Activated CD8-positive, alpha-beta memory T cell treated with anti-CD3 and anti-CD28 coated beads, Interleukin-2, amount 50 U/mL, for 24 hours (primary cell): ENCODE measurements at regions not wholly inside any gene's neighbourhood (a gene's known extent, or its start where the extent isn't known, plus 50 kb on each side); places are given as distances from the start of the nearest gene placed in this dataset.
"Not testable (repeated sequence)": the region's sequence is repeated elsewhere in the genome, so short reads cannot be mapped to it uniquely, and the experiment has no call there.

Experiments used
- DNase-seq: peaks from one replicate; pipeline ENCODE4 v3.0.0-alpha.2; 2020; ENCODE audit errors: extremely low read depth

DNA sequence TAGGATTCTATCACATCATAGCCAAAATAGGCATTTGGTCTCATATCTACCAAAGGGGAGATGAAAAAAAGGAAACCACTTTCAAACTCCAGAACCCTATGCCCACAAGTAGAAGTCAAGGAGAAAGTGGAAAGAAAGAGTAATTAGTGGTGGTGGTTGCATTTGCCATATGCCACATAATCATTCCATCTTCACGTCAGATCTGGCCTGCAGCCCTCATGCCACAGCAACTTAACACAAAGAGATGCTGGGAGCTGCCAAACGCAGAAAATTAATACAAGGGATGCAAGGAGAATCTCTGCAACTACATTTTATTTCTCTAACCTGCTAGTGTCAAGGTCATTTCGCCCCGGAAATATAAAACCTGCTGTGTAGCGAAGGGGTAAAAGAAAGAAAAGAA lies 148.6 kb upstream of the FOXN3 start:
- DNase-seq: no peak

DNA sequence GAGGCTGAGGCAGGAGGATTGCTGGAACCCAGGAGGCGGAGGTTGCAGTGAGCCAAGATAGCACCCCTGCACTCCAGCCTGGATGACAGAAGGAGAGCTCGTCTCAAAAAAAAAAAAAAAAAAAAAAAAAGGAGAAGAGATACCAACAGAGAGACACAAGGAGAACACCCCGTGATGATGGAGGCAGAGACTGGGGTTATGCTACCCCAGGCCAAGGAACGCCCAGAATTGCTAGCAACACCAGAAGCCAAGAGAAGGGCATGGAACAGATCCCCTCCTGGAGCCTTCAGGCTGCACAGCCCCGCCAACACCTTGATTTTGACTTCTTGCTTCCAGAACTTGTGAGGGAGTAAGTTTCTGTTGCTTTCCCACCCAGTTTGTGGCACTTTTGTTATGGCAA lies 148.0 kb upstream of the FOXN3 start:
- no peak for DNase-seq

DNA sequence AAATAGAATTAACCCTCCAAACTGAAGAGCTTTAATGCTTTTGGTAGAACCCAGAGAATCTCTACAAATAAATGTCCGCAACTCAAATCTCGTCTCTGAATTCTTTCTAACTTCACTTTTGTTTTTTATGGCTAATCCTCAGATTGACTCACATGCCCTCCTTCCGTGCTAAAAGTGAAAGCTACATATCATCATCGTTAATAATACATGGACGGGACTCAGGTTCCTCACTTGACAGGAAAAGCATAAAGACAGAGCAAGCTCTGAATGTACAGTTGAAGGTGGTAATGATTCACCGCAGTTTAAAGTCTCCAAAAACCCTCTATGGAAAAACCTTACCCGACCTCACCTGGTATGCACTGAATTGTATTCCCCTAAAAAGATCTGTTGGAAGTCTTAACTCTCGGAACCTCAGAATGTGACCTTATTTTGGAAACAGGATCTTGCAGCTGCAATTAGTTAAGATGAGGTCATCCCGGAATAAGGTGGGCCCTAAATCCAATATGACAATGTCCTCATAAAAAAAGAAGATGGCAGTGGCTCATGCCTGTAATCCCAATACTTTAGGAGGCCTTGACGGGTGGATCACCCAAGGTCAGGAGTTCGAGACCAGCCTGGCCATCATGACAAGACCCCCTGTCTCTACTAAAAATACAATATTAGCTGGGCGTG lies 147.4 kb upstream of the FOXN3 start:
- DNase-seq: no peak

DNA sequence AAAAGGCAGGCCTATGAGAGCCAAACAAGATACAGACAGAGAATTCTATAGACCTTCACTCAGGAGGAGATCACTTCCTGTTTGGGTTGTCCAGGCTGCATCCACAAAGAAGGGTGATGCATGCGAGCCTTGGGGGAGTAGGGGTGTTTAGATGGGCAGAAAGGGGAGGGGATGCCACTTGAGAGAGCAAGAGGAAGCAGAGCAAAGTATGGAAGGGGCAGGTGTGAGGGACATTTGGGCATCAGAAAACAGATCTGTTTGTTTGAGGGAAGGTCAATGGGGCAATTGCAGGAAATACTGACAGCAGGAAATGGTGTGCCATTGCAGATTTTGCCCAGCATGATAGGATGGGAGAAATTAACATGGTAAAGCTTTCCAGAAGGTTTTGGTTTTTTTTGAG lies 146.4 kb upstream of the FOXN3 start:
- no peak for DNase-seq

DNA sequence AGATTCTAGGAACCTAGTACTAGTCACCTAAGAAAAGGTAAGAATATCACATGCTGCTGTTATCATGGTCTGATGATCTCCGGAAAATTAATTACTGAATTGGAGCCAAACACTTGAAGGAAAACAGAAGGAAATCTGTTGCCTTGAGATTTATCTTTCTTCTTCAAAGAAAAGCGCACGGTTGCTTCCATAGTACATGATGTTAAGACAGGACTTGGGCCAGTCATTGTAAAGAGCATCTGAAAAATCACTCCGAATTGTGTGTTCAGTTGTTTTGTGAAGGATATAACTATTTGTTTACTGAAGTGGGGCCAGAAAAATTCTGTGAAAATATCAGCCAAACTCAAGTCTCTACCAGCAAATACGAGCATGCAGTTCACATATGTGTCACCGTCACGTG lies 134.9 kb upstream of the FOXN3 start:
- no peak for DNase-seq

DNA sequence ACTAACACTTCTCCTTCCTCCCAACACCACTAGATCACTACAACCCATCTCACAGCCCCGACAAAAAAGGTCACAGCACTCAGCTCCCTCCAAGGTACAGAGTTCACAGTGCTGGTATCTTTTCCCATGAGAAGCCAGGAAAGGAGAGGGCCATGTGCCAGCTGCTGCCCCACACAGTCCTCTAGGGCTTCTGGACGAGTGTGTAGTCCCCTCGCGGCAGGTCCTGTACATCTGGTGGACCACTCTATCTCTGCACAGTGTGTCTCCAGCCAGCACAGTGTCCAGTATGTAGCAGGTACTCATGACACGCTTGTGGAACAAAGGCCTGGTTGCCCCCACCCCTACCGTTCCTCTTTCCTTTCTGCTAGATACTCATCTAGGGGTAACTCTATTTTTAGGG lies 134.4 kb upstream of the FOXN3 start:
- DNase-seq: no peak

DNA sequence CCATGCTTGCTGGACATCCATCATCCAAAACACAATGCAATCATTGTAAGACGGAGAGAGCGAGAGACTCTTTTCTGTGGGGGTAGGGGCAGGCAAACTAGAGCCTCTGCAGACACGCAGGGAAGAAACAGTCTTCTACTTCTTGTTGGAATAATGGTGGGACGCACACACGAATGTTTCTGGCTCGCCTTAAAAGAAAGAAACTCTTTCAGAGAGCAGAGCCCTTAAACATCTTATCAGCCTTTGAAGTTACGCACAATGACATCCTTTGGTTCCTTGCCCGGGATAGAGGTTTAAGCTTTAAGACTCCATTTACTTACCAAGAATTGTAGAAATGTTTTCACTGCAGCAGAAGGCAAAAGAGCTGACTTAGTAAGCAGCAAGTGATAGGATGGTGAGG lies 133.8 kb upstream of the FOXN3 start:
- no peak for DNase-seq

DNA sequence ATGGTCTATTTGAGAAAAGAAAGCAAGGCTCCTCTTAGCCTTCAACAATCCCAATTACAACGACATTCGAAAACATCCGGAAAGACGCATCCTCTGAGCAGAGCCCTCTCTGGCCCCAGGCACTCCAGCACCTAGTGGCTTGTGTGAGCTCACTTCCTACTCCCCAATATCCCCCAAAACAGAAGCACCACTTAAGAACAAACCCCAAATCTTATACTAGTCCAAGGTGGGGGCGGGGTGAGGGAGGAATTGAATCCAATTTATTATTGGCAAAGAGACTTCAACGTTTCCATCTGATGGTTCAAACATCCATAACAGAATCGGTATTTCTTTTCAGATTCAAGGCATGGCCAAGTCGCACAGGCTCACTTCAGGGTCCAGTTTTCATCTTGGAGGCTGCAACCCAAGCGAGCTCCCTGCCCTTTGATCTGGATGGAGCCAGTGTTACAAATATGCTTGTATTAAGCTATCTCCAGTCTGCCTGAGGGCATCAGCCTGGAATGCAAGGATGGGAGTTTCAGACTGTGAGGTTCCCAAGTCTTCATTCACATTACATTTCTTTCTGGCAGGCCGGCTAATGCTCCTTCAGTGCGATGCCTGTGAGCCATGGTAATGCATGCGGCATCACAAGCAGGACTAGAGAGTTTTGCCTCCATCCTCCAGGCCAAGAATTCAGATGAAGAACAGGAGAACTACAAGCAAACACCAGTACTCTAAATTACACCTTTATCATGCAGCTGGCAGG lies 132.5 kb upstream of the FOXN3 start:
- DNase-seq: no peak

DNA sequence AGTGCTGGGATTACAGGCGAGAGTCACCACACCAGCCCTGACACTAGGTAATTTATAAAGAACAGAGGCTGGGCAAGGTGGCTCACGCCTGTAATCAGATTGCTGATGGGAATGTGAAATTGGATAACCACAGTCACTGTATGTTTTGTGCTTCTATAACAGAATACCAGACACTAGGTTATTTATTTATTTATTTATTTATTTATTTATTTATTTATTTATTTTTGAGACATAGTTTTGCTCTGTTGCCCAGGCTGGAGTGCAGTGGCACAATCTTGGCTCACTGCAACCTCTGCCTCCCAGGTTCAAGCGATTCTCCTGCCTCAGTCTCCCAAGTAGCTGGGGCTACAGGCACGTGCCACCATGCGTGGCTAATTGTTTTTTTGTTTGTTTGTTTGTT lies 130.0 kb upstream of the FOXN3 start:
- not testable (repeated sequence) for DNase-seq

DNA sequence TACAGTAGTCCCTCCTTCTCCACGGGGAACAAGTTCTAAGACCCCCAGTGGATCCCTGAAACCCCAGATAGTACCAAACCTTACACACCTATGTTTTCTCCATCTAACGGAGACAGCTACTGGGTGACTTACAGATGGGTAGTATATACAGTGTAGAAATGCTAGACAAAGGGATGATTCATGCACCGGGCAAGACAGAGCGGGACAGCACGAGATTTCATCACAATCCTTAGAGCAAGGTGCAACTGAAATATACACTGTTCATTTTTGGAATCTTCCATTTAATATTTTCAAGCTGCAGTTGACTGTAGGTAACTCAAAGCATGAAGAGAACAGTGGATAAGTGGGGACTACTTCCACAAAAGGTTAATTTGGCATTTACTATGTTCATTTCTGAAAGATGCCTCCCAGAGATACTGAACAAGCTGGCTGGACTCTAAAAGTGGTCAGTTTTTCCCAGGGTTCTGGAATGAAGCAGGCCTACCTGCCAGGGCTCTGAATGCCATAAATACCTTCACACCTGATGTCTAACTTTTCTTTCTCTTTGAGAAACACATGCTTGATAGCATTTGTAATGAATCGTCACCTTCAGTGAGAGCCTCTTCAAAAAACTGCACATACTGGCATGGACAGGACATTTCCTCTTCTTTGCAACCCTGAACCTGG lies 127.7 kb upstream of the FOXN3 start:
- no peak for DNase-seq

DNA sequence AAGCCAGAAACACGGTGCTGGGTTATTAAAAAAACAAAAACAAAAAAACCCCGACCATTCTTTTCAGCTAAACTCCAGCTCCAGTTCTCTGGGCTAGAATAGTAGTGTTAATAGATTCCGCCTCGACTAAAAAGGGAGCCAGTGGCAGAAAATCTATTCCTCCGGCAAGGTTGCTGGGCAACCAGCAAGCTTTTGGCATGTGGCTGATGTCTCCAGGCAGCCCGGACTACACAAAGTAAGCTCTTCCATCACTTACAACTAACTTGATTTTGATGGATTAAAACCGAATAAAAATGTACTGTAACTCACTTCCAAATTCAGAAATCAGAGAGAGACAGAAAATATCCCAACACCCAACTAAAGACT lies 126.4 kb upstream of the FOXN3 start:
- DNase-seq: no peak

DNA sequence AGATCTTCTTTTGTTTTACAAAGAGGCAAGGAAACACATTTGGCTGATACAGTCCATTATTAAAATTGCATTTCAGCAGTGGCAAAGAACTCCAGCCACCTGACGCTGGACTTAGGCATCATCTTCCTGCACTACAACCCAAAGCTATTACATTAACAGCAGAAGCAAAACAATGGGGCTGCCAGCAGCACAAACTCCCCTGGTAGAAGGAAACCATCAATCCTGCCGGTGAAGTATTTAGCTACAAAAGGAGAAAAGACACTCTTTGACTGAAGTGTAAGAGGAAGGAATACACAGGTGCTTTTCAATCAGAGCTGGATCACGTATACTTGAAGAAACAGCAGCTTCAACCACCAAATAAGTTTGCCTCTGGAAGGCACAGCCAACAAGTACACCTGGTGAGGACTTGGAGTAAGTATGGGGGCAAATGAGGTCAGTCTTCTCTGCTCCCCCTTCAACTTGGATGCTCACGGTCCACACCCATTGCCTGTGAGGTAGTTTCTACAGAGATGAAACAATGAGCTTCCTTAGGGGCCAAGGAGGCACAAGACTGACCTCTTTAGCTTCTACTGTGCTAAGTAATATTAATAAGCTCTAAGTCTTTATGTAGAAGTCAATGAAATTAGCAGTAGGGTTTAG lies 125.9 kb upstream of the FOXN3 start:
- DNase-seq: no peak

DNA sequence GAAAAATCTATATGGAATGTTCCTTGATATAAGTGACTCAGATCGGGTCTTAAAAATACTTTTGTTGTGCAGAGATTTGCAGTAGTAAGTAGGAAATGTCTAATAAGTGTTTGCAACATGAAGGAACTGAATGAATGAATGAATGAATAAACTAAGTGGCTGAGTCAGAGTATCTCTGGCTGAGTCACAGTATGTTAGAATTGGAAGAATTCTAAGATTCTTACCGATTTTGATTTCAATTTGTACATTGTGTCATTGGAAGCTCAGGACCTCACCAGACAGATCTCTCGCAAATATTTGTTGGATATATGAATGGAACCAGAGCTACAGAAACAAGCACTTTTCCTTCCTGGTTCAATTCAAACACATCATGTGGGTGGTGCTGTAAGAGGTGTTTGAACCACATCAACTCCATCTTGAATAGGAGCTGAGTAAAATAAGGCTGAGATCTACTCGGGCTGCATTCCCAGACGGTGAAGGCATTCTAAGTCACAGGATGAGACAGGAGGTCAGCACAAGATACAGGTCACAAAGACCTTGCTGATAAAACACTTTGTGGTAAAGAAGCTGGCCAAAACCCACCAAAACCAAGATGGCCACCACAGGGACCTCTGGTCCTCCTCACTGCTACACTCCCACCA lies 123.9 kb upstream of the FOXN3 start:
- DNase-seq: no peak

DNA sequence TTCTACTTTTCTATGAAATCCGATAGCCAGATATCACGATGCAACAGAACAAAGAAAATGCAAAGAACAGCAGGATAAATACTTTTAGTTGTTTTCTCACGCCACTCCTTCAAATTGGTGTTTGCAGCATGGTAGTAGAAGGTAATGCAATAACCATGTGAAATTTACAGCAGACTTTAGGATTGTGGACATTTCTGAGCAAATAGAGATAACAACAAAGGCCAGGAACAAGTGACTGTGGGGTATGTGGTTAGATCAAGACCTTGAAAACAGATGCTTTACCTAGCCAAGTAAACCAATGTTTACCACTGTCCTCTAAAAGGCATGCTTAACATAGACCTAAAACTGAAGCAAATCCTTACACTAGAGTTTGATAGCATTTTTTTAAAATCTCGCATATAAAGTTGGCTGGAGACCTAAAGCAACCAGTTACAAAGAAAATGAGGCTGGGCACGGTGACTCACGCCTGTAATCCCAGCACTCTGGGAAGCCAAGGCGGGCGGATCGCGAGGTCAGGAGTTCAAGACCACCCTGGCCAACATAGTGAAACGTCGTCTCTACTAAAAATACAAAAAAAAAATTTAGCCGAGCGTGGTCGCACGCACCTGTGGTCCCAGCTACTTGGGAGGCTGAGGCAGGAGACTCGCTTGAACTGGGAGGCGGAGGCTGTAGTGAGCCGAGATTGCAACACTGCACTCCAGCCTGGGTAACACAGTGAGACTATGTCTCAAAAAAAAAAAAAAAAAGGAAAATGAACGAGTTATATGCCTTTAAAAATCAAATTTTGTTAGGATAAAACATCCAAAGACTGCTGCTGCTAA lies 123.2 kb upstream of the FOXN3 start:
- no peak for DNase-seq

DNA sequence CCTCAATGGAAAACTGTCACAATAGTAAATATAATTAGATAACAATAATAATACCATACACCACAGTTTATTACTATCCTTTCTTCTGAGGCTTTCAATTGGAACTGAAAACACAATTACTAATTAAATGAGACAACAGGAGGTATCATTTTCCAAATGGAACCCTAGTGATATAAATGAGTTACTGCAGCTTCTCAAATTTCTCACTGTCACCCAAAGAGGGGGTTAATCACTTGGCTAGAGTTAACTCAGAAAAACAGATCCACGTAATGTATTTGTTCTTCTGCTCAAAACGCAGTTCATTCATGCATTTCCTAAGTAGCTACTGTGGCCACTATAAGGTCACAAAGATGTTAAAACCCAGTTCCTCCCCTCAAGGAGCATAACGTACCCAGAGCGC lies 120.9 kb upstream of the FOXN3 start:
- no peak for DNase-seq

DNA sequence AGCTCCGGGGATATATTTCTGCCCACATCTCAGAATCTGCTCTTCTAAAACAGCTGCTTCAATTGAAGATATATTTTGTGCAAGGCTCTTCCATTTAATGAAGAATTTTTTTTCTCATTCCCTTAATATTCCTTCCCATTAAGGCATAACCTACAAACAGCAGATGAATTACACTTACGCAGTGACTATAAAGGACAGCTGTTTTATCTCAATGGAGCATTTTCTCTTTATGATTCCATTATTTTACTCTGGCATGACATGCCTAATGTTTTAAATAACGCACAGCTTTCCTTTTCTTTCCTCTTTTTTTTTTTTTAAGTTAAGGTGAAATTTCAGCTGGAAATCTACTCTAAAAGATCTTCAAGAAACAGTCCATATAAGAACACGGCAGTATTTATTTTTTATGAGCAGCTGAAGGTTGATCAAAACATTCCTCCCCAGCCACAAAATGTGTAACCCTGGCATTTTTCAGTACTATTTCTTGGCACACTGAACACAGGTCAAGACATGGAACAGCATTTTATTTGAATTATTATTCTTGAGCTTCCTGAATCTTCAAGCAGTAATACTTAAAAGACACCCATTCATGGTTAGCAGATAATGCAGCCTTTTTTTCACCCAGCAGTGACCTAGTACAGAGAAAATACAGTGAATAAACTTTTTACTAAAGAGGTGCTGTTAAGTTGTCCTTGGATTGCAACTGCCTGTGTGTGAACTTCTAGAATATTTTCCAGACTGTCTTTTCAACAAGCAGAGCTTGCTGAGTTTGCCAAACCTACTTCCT lies 118.1 kb upstream of the FOXN3 start:
- no peak for DNase-seq

DNA sequence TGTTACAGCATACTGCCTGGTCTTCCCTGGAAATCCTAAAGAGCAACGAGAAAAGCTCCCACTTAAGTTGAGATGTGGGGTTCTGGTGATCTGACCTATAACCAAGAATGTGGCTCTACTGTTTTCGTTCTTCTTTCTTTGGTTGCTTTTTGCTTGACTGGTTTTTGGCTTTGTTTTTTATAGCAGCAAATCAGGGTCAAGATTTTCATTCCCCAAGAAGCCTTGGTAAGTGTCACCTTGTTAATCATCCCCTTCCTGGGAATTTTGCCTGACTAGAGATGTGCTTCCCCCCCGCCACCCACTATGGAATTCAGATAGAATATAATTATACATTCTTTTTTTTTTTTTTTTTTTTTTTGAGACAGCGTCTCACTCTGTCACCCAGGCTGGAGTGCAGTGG lies 116.7 kb upstream of the FOXN3 start:
- no peak for DNase-seq

DNA sequence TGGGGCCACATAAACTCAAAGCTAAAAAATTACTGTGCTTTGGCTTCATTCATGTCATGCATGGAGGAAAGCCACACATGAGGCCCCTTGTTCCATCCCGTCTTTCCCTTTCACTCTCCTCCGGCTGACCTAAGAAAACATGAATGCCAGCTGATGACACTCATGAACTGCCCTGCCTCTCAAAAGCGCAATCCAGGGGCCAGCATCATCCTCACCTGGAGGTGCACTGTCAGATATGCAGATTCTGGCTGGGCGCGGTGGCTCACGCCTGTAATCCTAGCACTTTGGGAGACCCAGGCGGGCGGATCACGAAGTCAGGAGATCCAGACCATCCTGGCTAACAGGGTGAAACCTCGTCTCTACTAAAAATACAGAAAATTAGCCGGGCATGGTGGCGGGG lies 116.1 kb upstream of the FOXN3 start:
- no peak for DNase-seq

DNA sequence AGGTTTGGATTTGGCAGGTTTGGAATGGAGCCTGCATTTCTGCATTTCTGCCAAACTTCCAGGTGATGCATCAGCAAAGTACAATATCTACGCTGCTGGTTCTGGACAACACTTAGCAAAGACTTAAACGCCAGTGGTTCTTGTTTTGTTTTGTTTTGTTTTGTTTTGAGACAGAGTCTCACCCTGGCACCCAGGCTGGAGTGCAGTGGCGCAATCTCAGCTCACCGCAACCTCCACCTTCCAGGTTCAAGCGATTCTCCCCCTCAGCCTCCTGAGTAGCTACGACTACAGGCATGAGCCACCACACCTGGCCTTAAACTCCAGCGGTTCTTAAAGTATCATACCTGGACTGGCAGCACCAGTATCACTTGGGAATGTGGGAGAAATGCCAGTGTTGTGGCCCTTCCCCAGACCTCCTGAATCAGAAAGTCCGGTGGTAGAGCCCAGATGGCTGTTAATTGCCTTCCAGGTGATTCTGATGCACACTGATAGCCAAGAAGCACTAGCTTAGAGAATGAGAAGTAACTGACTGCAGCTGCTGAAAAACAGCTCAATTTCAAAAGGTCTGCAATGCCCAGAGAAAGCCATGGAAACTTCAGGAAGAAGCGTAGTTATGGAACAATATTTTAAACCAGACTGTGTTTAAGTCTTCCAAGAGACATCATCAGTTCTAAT lies 114.8 kb upstream of the FOXN3 start:
- no peak for DNase-seq
